Brain microvascular endothelial cell (primary cell): ENCODE measurements at regions not wholly inside any gene's neighbourhood (a gene's known extent, or its start where the extent isn't known, plus 50 kb on each side); places are given as distances from the start of the nearest gene placed in this dataset.

Experiments used
- DNase-seq: peaks from one replicate; pipeline ENCODE4 v3.0.0-alpha.2; 2020
- H3K27ac ChIP-seq: fragments of 250-450 bp; sonication (Bioruptor Pico); 2 replicates; pipeline ENCODE4 v1.5.1; 2020; ENCODE audit warnings: mild to moderate bottlenecking, moderate library complexity
- H3K27me3 ChIP-seq: fragments of 250-450 bp; sonication (Bioruptor Pico); replicated peaks from 2 replicates; pipeline ENCODE4 v1.5.1; 2020; ENCODE audit warnings: mild to moderate bottlenecking
- H3K36me3 ChIP-seq: fragments of 250-450 bp; sonication (Bioruptor Pico); replicated peaks from 2 replicates; pipeline ENCODE4 v1.5.1; 2020; ENCODE audit warnings: mild to moderate bottlenecking
- H3K4me3 ChIP-seq: 2 replicates; pipeline ENCODE4 v1.5.1; 2011; ENCODE audit warnings: low read depth, mild to moderate bottlenecking, control low read depth, low read length, moderate library complexity
- CTCF ChIP-seq: IDR thresholded peaks from 2 replicates; pipeline ENCODE4 v1.5.1; 2011; ENCODE audit warnings: low read depth, mild to moderate bottlenecking, moderate library complexity, low read length, control low read depth, inconsistent platforms; ENCODE audit errors: missing control alignments
- in situ Hi-C: cut with HindIII; loops from 2 replicates; pipeline ENCODE4 v1.10.0; 2017; ENCODE audit warnings: low sequenced_read_pairs, low pct_ligation_motif_present

GRCh38 chr16:14338236-14338635, 267.1 kb downstream of the MRTFB start:
- Histone ChIP-seq H3K4me3 (no peak overlapping the region), H3K36me3 (no peaks in the 10 kb centered on the region), H3K27me3 (no peaks in the 10 kb centered on the region), H3K27ac (no peak overlapping the region)
- no peak for TF ChIP-seq CTCF
- in situ Hi-C loops: no loop called here
- no peak for DNase-seq

- TF ChIP-seq CTCF: no peak
- H3K4me3 ChIP-seq: no peak overlapping the region
- in situ Hi-C loops: no loop called here
- no peaks in the 10 kb centered on the region for H3K27me3 ChIP-seq
- no peak overlapping the region for H3K27ac ChIP-seq
- no peak for DNase-seq
- H3K36me3 ChIP-seq: no peaks in the 10 kb centered on the region
These were observed 266.4 kb downstream of the MRTFB start for GRCh38 chr16:14337303-14338191.

- in situ Hi-C loops: no loop called here
These were observed 264.2 kb downstream of the MRTFB start for GRCh38 chr16:14335297-14335696.

GRCh38 chr16:14334366-14335080, 263.4 kb downstream of the MRTFB start:
- peak; percentile 7 for DNase-seq

More at GRCh38 chr16:14335297-14335696, 264.2 kb downstream of the MRTFB start:
- no peaks in the 10 kb centered on the region for H3K36me3 ChIP-seq
- no peak overlapping the region for H3K4me3 ChIP-seq
- no peak for TF ChIP-seq CTCF
- no peak overlapping the region for H3K27ac ChIP-seq
- DNase-seq: no peak
- no peaks in the 10 kb centered on the region for H3K27me3 ChIP-seq

GRCh38 chr16:14333361-14333760, 262.2 kb downstream of the MRTFB start:
- DNase-seq: no peak
- no peak overlapping the region for H3K27ac ChIP-seq
- in situ Hi-C loops: no loop called here
- no peak for TF ChIP-seq CTCF
- no peak overlapping the region for H3K4me3 ChIP-seq
- H3K27me3 ChIP-seq: no peaks in the 10 kb centered on the region
- no peaks in the 10 kb centered on the region for H3K36me3 ChIP-seq

More at GRCh38 chr16:14334366-14335080, 263.4 kb downstream of the MRTFB start:
- Histone ChIP-seq H3K36me3 (no peaks in the 10 kb centered on the region), H3K4me3 (no peak overlapping the region), H3K27ac (no peak overlapping the region), H3K27me3 (no peaks in the 10 kb centered on the region)
- no peak for TF ChIP-seq CTCF
- in situ Hi-C loops: no loop called here
